Keratinocyte (primary cell): ENCODE measurements at regions not wholly inside any gene's neighbourhood (a gene's known extent, or its start where the extent isn't known, plus 50 kb on each side); places are given as distances from the start of the nearest gene placed in this dataset.

Source experiments
- DNase-seq: peaks from one replicate; pipeline ENCODE4 v3.0.0-alpha.2; 2011; ENCODE audit warnings: low read depth, missing footprints, low spot score
- FAIRE-seq: peaks from 2 replicates; lab custom pipeline; 2011; peaks lifted over from hg19 to GRCh38; lab: Jason Lieb, UNC
- H2AFZ ChIP-seq: 2 replicates; pipeline ENCODE4 v1.6.0; 2012; ENCODE audit warnings: low read length, control low read depth, inconsistent platforms; ENCODE audit not compliant: control insufficient read depth
- H3K27ac ChIP-seq: 2 replicates; pipeline ENCODE4 v1.5.1; 2011; ENCODE audit warnings: low read length; ENCODE audit not compliant: control insufficient read depth, insufficient read depth
- H3K27me3 ChIP-seq: 3 replicates; pipeline ENCODE4 v1.6.0; 2011; ENCODE audit warnings: low read length; ENCODE audit not compliant: control insufficient read depth, insufficient read depth; ENCODE audit errors: extremely low read depth
- H3K36me3 ChIP-seq, 2 experiments: 2 replicates in 1 of 2; 3 replicates in 1 of 2; pipeline ENCODE4 v1.5.1; 2011; ENCODE audit warnings: low read length in 2 of 2, mild to moderate bottlenecking in 1 of 2; ENCODE audit not compliant: control insufficient read depth in 2 of 2, insufficient read depth in 2 of 2; ENCODE audit errors: extremely low read depth in 1 of 2
- H3K4me1 ChIP-seq: 3 replicates; pipeline ENCODE4 v1.5.1; 2011; ENCODE audit warnings: low read length; ENCODE audit not compliant: control insufficient read depth, insufficient read depth; ENCODE audit errors: extremely low read depth
- H3K4me2 ChIP-seq: 3 replicates; pipeline ENCODE4 v1.6.0; 2011; ENCODE audit warnings: low read depth, low read length; ENCODE audit not compliant: control insufficient read depth, insufficient read depth; ENCODE audit errors: extremely low read depth
- H3K4me3 ChIP-seq, 3 experiments: fragments of 200-600 bp in 1 of 3; sonication (generic) in 1 of 3; 2 replicates in 2 of 3; 3 replicates in 1 of 3; pipeline ENCODE4 v1.5.1; 2011 to 2016; ENCODE audit warnings: low read length in 3 of 3, mild to moderate bottlenecking in 3 of 3, control low read depth in 2 of 3, inconsistent platforms in 1 of 3, low read depth in 1 of 3, mixed read lengths in 1 of 3, mixed run types in 1 of 3, moderate library complexity in 1 of 3; ENCODE audit not compliant: control insufficient read depth in 2 of 3, insufficient read depth in 2 of 3; ENCODE audit errors: extremely low read depth in 1 of 3
- H3K79me2 ChIP-seq: 2 replicates; pipeline ENCODE4 v1.6.0; 2012; ENCODE audit warnings: low read length; ENCODE audit not compliant: control insufficient read depth, insufficient read depth
- H3K9ac ChIP-seq: 3 replicates; pipeline ENCODE4 v1.6.0; 2011; ENCODE audit warnings: low read length; ENCODE audit not compliant: control insufficient read depth, insufficient read depth; ENCODE audit errors: extremely low read depth
- H3K9me1 ChIP-seq: 3 replicates; pipeline ENCODE4 v1.6.0; 2011; ENCODE audit warnings: low read length; ENCODE audit not compliant: control insufficient read depth, insufficient read depth; ENCODE audit errors: extremely low read depth
- H3K9me3 ChIP-seq: 2 replicates; pipeline ENCODE4 v1.5.1; 2012; ENCODE audit warnings: low read depth, low read length; ENCODE audit not compliant: control insufficient read depth
- H4K20me1 ChIP-seq: 3 replicates; pipeline ENCODE4 v1.6.0; 2011; ENCODE audit warnings: low read length; ENCODE audit not compliant: control insufficient read depth, insufficient read depth; ENCODE audit errors: extremely low read depth
- CTCF ChIP-seq, 3 experiments: IDR thresholded peaks in 1 of 3; conservative IDR thresholded peaks in 1 of 3; optimal IDR thresholded peaks in 1 of 3; 2 replicates in 2 of 3; 3 replicates in 1 of 3; pipeline versions ENCODE3 to v1.5.1; 2011; ENCODE audit warnings: low read length in 3 of 3, mild to moderate bottlenecking in 3 of 3, moderate library complexity in 2 of 3, control low read depth in 1 of 3, inconsistent platforms in 1 of 3; ENCODE audit not compliant: insufficient read depth in 2 of 3; ENCODE audit errors: extremely low read depth in 1 of 3
- EZH2 ChIP-seq: IDR thresholded peaks from one replicate; pipeline ENCODE4 v1.6.1; 2012; ENCODE audit warnings: inconsistent platforms, mild to moderate bottlenecking, low read length, moderate library complexity
- dilution Hi-C: fragments of 300-500 bp; cut with MboI; formaldehyde crosslinking; loops from one replicate; pipeline ENCODE4 v1.7.0; 2020; ENCODE audit warnings: low sequenced_read_pairs; ENCODE audit not compliant: extremely low pct_ligation_motif_present

GRCh38 chr4:173769568-173769967, 239.5 kb upstream of the HAND2 start:
- no peak overlapping the region for H2AFZ ChIP-seq
- no peaks in the 10 kb centered on the region for H3K36me3 ChIP-seq
- dilution Hi-C loops, result no loop called here
- no peaks in the 10 kb centered on the region for H4K20me1 ChIP-seq
- no peaks in the 10 kb centered on the region for H3K9me3 ChIP-seq
- H3K9ac ChIP-seq, result no peak overlapping the region
- no peak overlapping the region for H3K4me2 ChIP-seq
- H3K4me1 ChIP-seq, result no peaks in the 10 kb centered on the region
- FAIRE-seq, result no peak
- H3K9me1 ChIP-seq, result no peaks in the 10 kb centered on the region
- no peak overlapping the region for H3K4me3 ChIP-seq
- no peaks in the 10 kb centered on the region for H3K27me3 ChIP-seq
- no peak overlapping the region for H3K27ac ChIP-seq
- no peak for DNase-seq
- H3K79me2 ChIP-seq, result no peaks in the 10 kb centered on the region
- TF ChIP-seq EZH2, result no peak
- no peak for TF ChIP-seq CTCF (optimal IDR thresholded peaks at IDR 0.05 in 1 of 3, IDR thresholded peaks at IDR 0.05 in 1 of 3, conservative IDR thresholded peaks at IDR 0.05 in 1 of 3; ENCODE audit: extremely low read depth in 1 of 3, insufficient read depth in 2 of 3, low read length in 3 of 3)

GRCh38 chr4:173767650-173768049, 237.6 kb upstream of the HAND2 start:
- FAIRE-seq (no peak), DNase-seq (no peak)
- H3K36me3 ChIP-seq, result no peaks in the 10 kb centered on the region
- H3K79me2 ChIP-seq, result no peaks in the 10 kb centered on the region
- no peak overlapping the region for H3K9ac ChIP-seq
- no peak overlapping the region for H3K27ac ChIP-seq
- TF ChIP-seq EZH2 (no peak), CTCF (optimal IDR thresholded peaks at IDR 0.05 in 1 of 3, IDR thresholded peaks at IDR 0.05 in 1 of 3, conservative IDR thresholded peaks at IDR 0.05 in 1 of 3; ENCODE audit: extremely low read depth in 1 of 3, insufficient read depth in 2 of 3, low read length in 3 of 3) (no peak)
- H3K4me2 ChIP-seq, result no peak overlapping the region
- no peak overlapping the region for H3K4me3 ChIP-seq
- no peaks in the 10 kb centered on the region for H3K27me3 ChIP-seq
- H2AFZ ChIP-seq, result no peak overlapping the region
- no peaks in the 10 kb centered on the region for H3K9me3 ChIP-seq
- no peaks in the 10 kb centered on the region for H4K20me1 ChIP-seq
- no peaks in the 10 kb centered on the region for H3K4me1 ChIP-seq
- dilution Hi-C loops, result no loop called here
- no peaks in the 10 kb centered on the region for H3K9me1 ChIP-seq
